VCaP (cell line): ENCODE measurements at regions not wholly inside any gene's neighbourhood (a gene's known extent, or its start where the extent isn't known, plus 50 kb on each side); places are given as distances from the start of the nearest gene placed in this dataset.

ENCODE experiments used
- H3K27ac ChIP-seq: fragments of 450-650 bp; 2 replicates; pipeline ENCODE4 v1.5.1; 2017
- CTCF ChIP-seq: fragments of 450-650 bp; conservative IDR thresholded peaks from 2 replicates; pipeline ENCODE4 v1.5.1; 2017; ENCODE audit warnings: mild to moderate bottlenecking, moderate library complexity

- TF ChIP-seq CTCF, result no peak
- no peak overlapping the region for H3K27ac ChIP-seq
Measured at GRCh38 chr3:174336784-174337183, 522.4 kb upstream of the NAALADL2 start.

- no peak overlapping the region; the same call in 1 of the 2 replicates for H3K27ac ChIP-seq
- TF ChIP-seq CTCF, result no peak
Measured at GRCh38 chr3:174337227-174337626, 521.9 kb upstream of the NAALADL2 start.

- peak overlapping the region; percentile 96 for H3K27ac ChIP-seq
- peak; percentile 20; the same call in 1 of the 2 replicates for TF ChIP-seq CTCF
Measured at GRCh38 chr3:174340624-174341587, 518.2 kb upstream of the NAALADL2 start.

GRCh38 chr3:174342171-174342570, 517.0 kb upstream of the NAALADL2 start:
- TF ChIP-seq CTCF, result no peak
- peak overlapping the region; percentile 96 for H3K27ac ChIP-seq

GRCh38 chr3:174342941-174343501, 516.1 kb upstream of the NAALADL2 start:
- TF ChIP-seq CTCF, result no peak
- H3K27ac ChIP-seq, result peak overlapping the region; percentile 96

- H3K27ac ChIP-seq, result no peak overlapping the region
- TF ChIP-seq CTCF, result no peak
Measured at GRCh38 chr3:174346141-174346540, 513.0 kb upstream of the NAALADL2 start.

- no peak for TF ChIP-seq CTCF
- no peak overlapping the region for H3K27ac ChIP-seq
Measured at GRCh38 chr3:174346571-174346970, 512.6 kb upstream of the NAALADL2 start.
